IMR-90 (cell line): ENCODE measurements at regions not wholly inside any gene's neighbourhood (a gene's known extent, or its start where the extent isn't known, plus 50 kb on each side); places are given as distances from the start of the nearest gene placed in this dataset.
A peak's percentile ranks its signal among the peaks of the same experiment; 100 is the strongest.

Experiments used
- ATAC-seq: fragments of 200-7000 bp; cut with Tn5 transposase; 2 replicates; pipeline ENCODE4 v1.9.1; 2020; ENCODE audit warnings: low read depth, mild to moderate bottlenecking, moderate library complexity
- BruUV-seq: library from RNA; stranded (reverse); fragments of 400-500 nt; replicated peaks from 2 replicates; lab custom pipeline; 2021; lab: Mats Ljungman, UMichigan
- CTCF ChIA-PET: fragments of 300-600 bp; formaldehyde crosslinking; extraction: SDS; loops from one replicate; lab custom pipeline; 2021; ENCODE audit warnings: antibody characterized with exemption; lab: Yijun Ruan, JAX
- POLR2A ChIA-PET: fragments of 300-600 bp; sonication (Branson Sonifier 250); formaldehyde crosslinking; loops from one replicate; lab custom pipeline; 2022; ENCODE audit warnings: antibody characterized with exemption; ENCODE audit not compliant: unreplicated experiment; lab: Charles Lee
- DNase-seq: peaks from one replicate; pipeline ENCODE4 v3.0.0; 2013
- H2AFZ ChIP-seq: replicated peaks from 2 replicates; pipeline ENCODE3; 2013; ENCODE audit warnings: low read length, mild to moderate bottlenecking; ENCODE audit not compliant: poor library complexity
- H2AK5ac ChIP-seq: 2 replicates; pipeline ENCODE4 v1.6.1; 2013; ENCODE audit warnings: low read depth, low read length, inconsistent platforms
- H2AK9ac ChIP-seq: replicated peaks from 2 replicates; pipeline ENCODE3; 2013; ENCODE audit warnings: mild to moderate bottlenecking, low read depth, low read length, moderate library complexity; ENCODE audit not compliant: poor library complexity
- H2BK120ac ChIP-seq: 2 replicates; pipeline ENCODE4 v1.6.1; 2013; ENCODE audit warnings: low read depth, low read length, inconsistent platforms
- H2BK15ac ChIP-seq: 3 replicates; pipeline ENCODE4 v1.6.1; 2013; ENCODE audit warnings: low read depth, low read length, inconsistent platforms
- H2BK20ac ChIP-seq: 2 replicates; pipeline ENCODE4 v1.6.1; 2013; ENCODE audit warnings: low read depth, mild to moderate bottlenecking, inconsistent platforms, low read length, moderate library complexity
- H2BK5ac ChIP-seq: 2 replicates; pipeline ENCODE4 v1.6.1; 2013; ENCODE audit warnings: mild to moderate bottlenecking, low read depth, low read length, inconsistent platforms; ENCODE audit not compliant: poor library complexity, severe bottlenecking
- H3K14ac ChIP-seq: replicated peaks from 2 replicates; pipeline ENCODE4 v1.6.1; 2013; ENCODE audit warnings: low read depth, low read length, inconsistent platforms
- H3K18ac ChIP-seq: 2 replicates; pipeline ENCODE4 v1.6.1; 2013; ENCODE audit warnings: low read depth, low read length, control low read depth
- H3K23ac ChIP-seq: 2 replicates; pipeline ENCODE4 v1.6.1; 2013; ENCODE audit warnings: low read depth, low read length, inconsistent platforms
- H3K27ac ChIP-seq: 2 replicates; pipeline ENCODE4 v1.5.1; 2013; ENCODE audit warnings: mild to moderate bottlenecking, control low read depth, low read length; ENCODE audit not compliant: insufficient read depth
- H3K27me3 ChIP-seq: 2 replicates; pipeline ENCODE4 v1.6.1; 2013; ENCODE audit warnings: low read length; ENCODE audit not compliant: control insufficient read depth, insufficient read depth
- H3K36me3 ChIP-seq: 2 replicates; pipeline ENCODE4 v1.6.1; 2013; ENCODE audit warnings: low read length, mixed read lengths; ENCODE audit not compliant: control insufficient read depth, insufficient read depth
- H3K4ac ChIP-seq: 2 replicates; pipeline ENCODE4 v1.6.1; 2013; ENCODE audit warnings: low read depth, low read length, inconsistent platforms
- H3K4me1 ChIP-seq: 2 replicates; pipeline ENCODE4 v1.6.1; 2013; ENCODE audit warnings: low read length, mixed read lengths; ENCODE audit not compliant: control insufficient read depth, insufficient read depth
- H3K4me2 ChIP-seq: 2 replicates; pipeline ENCODE4 v1.6.1; 2013; ENCODE audit warnings: low read depth, mild to moderate bottlenecking, control low read depth, low read length, moderate library complexity
- H3K4me3 ChIP-seq: 2 replicates; pipeline ENCODE4 v1.5.1; 2013; ENCODE audit warnings: low read depth, mild to moderate bottlenecking, control low read depth, low read length, moderate library complexity; ENCODE audit not compliant: insufficient read depth
- H3K56ac ChIP-seq: 2 replicates; pipeline ENCODE4 v1.6.1; 2013; ENCODE audit warnings: low read length, inconsistent platforms; ENCODE audit not compliant: insufficient read depth; ENCODE audit errors: extremely low read depth
- H3K79me1 ChIP-seq, 2 experiments: 2 replicates each; pipeline ENCODE4 v1.6.1; 2013; ENCODE audit warnings: low read length in 2 of 2, inconsistent platforms in 1 of 2, low read depth in 1 of 2
- H3K9ac ChIP-seq: 2 replicates; pipeline ENCODE4 v1.6.1; 2013; ENCODE audit warnings: low read depth, low read length, control low read depth
- H3K9me1 ChIP-seq: 2 replicates; pipeline ENCODE4 v1.6.1; 2013; ENCODE audit warnings: low read length, inconsistent platforms; ENCODE audit not compliant: insufficient read depth
- H3K9me3 ChIP-seq: 2 replicates; pipeline ENCODE4 v1.6.1; 2013; ENCODE audit warnings: low read length; ENCODE audit not compliant: control insufficient read depth, insufficient read depth
- H4K20me1 ChIP-seq: 2 replicates; pipeline ENCODE4 v1.6.1; 2013; ENCODE audit warnings: low read length, inconsistent platforms; ENCODE audit not compliant: insufficient read depth
- H4K5ac ChIP-seq: 2 replicates; pipeline ENCODE4 v1.6.1; 2013; ENCODE audit warnings: mild to moderate bottlenecking, low read depth, low read length, control low read depth
- H4K8ac ChIP-seq, 2 experiments: 2 replicates each; pipeline ENCODE4 v1.6.1; 2013; ENCODE audit warnings: low read depth in 2 of 2, low read length in 2 of 2, control low read depth in 1 of 2, inconsistent platforms in 1 of 2
- H4K91ac ChIP-seq: 2 replicates; pipeline ENCODE4 v1.6.1; 2013; ENCODE audit warnings: low read depth, low read length, inconsistent platforms; ENCODE audit not compliant: insufficient read depth
- BHLHE40 ChIP-seq: fragments of 150-350 bp; IDR thresholded peaks from 2 replicates; pipeline ENCODE4 v1.6.1; 2016; ENCODE audit warnings: mild to moderate bottlenecking, low read depth, low read length
- CEBPB ChIP-seq: IDR thresholded peaks from 2 replicates; pipeline ENCODE4 v1.6.1; 2012; ENCODE audit warnings: low read depth, low read length, improper control_type of control experiment
- CTCF ChIP-seq: conservative IDR thresholded peaks from 2 replicates; pipeline ENCODE4 v1.5.1; 2012; ENCODE audit warnings: mild to moderate bottlenecking, low read depth, low read length, improper control_type of control experiment
- MAFK ChIP-seq: IDR thresholded peaks from 2 replicates; pipeline ENCODE4 v1.6.1; 2012; ENCODE audit warnings: low read depth, low read length, improper control_type of control experiment
- MAZ ChIP-seq: IDR thresholded peaks from 2 replicates; pipeline ENCODE4 v1.6.1; 2012; ENCODE audit warnings: low read depth, mild to moderate bottlenecking, low read length, improper control_type of control experiment, moderate library complexity, borderline replicate concordance
- NFE2L2 ChIP-seq: fragments of 150-350 bp; IDR thresholded peaks from 2 replicates; pipeline ENCODE4 v1.6.1; 2016; ENCODE audit warnings: low read depth, mild to moderate bottlenecking, low read length
- POLR2A ChIP-seq: IDR thresholded peaks from 2 replicates; pipeline ENCODE4 v1.6.1; 2012; ENCODE audit warnings: mild to moderate bottlenecking, low read depth, low read length
- RAD21 ChIP-seq: IDR thresholded peaks from 2 replicates; pipeline ENCODE4 v1.6.1; 2012; ENCODE audit warnings: low read length, improper control_type of control experiment
- RCOR1 ChIP-seq: IDR thresholded peaks from 2 replicates; pipeline ENCODE4 v1.6.1; 2012; ENCODE audit warnings: mild to moderate bottlenecking, low read length, improper control_type of control experiment; ENCODE audit not compliant: insufficient replicate concordance
- RFX5 ChIP-seq: IDR thresholded peaks from 2 replicates; pipeline ENCODE4 v1.8.0; 2012; ENCODE audit warnings: low read depth, mild to moderate bottlenecking, low read length, moderate library complexity
- SMC3 ChIP-seq: fragments of 150-350 bp; IDR thresholded peaks from 2 replicates; pipeline ENCODE4 v1.6.1; 2016; ENCODE audit warnings: low read depth, mild to moderate bottlenecking, antibody characterized with exemption, low read length, moderate library complexity
- USF2 ChIP-seq: fragments of 150-350 bp; IDR thresholded peaks from 2 replicates; pipeline ENCODE4 v1.6.1; 2017; ENCODE audit warnings: mild to moderate bottlenecking, antibody characterized with exemption, low read length, low read depth
- WGBS, 2 experiments: methylation state at CpG; one replicate each; pipeline versions ENCODE4 v1.1.5 to v1.1.7; 2013; ENCODE audit warnings: missing lambda C conversion rate in 2 of 2; ENCODE audit not compliant: insufficient read length in 1 of 2; ENCODE audit errors: extremely low coverage in 2 of 2; 5-methylcytosine and 5-hydroxymethylcytosine counted together
- dilution Hi-C: fragments of 300-500 bp; cut with HindIII; formaldehyde crosslinking; loops from one replicate; pipeline ENCODE4 v1.14.3; 2018; ENCODE audit warnings: low sequenced_read_pairs; ENCODE audit not compliant: unreplicated experiment
- in situ Hi-C: fragments of 300-500 bp; cut with MboI; formaldehyde crosslinking; loops from 3 replicates; pipeline ENCODE4 v1.14.3; 2019; ENCODE audit warnings: low sequenced_read_pairs, inconsistent platforms, mixed read lengths
- intact Hi-C: fragments of 100-400 bp; cut with micrococcal nuclease; formaldehyde crosslinking; loops from 2 replicates; pipeline ENCODE4 v1.10.0; 2022

GRCh38 chr12:89954259-89954658, 245.6 kb upstream of the ATP2B1 start:
- Histone ChIP-seq H3K9me1 (peaks cover 5% of the 10 kb centered on the region; the same call in 1 of the 2 replicates), H2BK5ac (no peak overlapping the region), H2AFZ (no peak overlapping the region), H3K4me2 (no peak overlapping the region), H3K23ac (no peak overlapping the region), H3K18ac (peak overlapping the region; percentile 33; the same call in 1 of the 2 replicates), H3K56ac (no peak overlapping the region), H3K9me3 (no peaks in the 10 kb centered on the region), H3K14ac (peak overlapping the region; percentile 1; the same call in 1 of the 2 replicates), H4K8ac (no peak overlapping the region), H3K27ac (no peak overlapping the region), H3K36me3 (no peaks in the 10 kb centered on the region), H3K79me1 (no peaks in the 10 kb centered on the region), H4K91ac (no peak overlapping the region), H3K4me3 (no peak overlapping the region), H4K20me1 (no peaks in the 10 kb centered on the region), H4K5ac (no peak overlapping the region), H3K27me3 (no peaks in the 10 kb centered on the region), H2BK120ac (no peak overlapping the region), H3K4ac (no peak overlapping the region), H2AK9ac (no peak overlapping the region), H3K9ac (no peak overlapping the region), H2BK20ac (no peak overlapping the region), H2AK5ac (no peak overlapping the region), H2BK15ac (no peak overlapping the region), H3K4me1 (peaks cover 8% of the 10 kb centered on the region)
- dilution Hi-C loops, result no loop called here
- no CpG with 5 or more reads among the region's 3 CpGs for WGBS, 2 experiments
- DNase-seq, result no peak
- in situ Hi-C loops, result no loop called here
- POLR2A ChIA-PET, result no interaction called here
- BruUV-seq, result no TSS peak
- intact Hi-C loops, result no loop called here
- TF ChIP-seq USF2 (no peak), MAZ (no peak), RAD21 (no peak), POLR2A (no peak), RCOR1 (no peak), NFE2L2 (no peak), CEBPB (no peak), CTCF (no peak), RFX5 (no peak), SMC3 (no peak), BHLHE40 (no peak), MAFK (no peak)
- no peak for ATAC-seq
- CTCF ChIA-PET, result no interaction called here
